Right forelimb (tissue), 1 donor: ENCODE measurements at regions not wholly inside any gene's neighbourhood (a gene's known extent, or its start where the extent isn't known, plus 50 kb on each side); places are given as distances from the start of the nearest gene placed in this dataset.
"Not testable (repeated sequence)": the region's sequence is repeated elsewhere in the genome, so short reads cannot be mapped to it uniquely, and the experiment has no call there.

Experiments used
- DNase-seq: peaks from one replicate; pipeline ENCODE4 v3.0.0-alpha.2; 2018

GRCh38 chr18:4753151-4753550 lies 298.0 kb upstream of the DLGAP1 start:
- not testable (repeated sequence) for DNase-seq

- DNase-seq = no peak
These were observed 296.4 kb upstream of the DLGAP1 start for GRCh38 chr18:4751523-4751922.

GRCh38 chr18:4750393-4751346 lies 295.6 kb upstream of the DLGAP1 start:
- DNase-seq = no peak

- no peak for DNase-seq
These were observed 293.9 kb upstream of the DLGAP1 start for GRCh38 chr18:4748975-4749374.

GRCh38 chr18:4734903-4735302 lies 279.8 kb upstream of the DLGAP1 start:
- DNase-seq = no peak

GRCh38 chr18:4734021-4734420 lies 278.9 kb upstream of the DLGAP1 start:
- no peak for DNase-seq

GRCh38 chr18:4721545-4721944 lies 266.4 kb upstream of the DLGAP1 start:
- no peak for DNase-seq

DNA sequence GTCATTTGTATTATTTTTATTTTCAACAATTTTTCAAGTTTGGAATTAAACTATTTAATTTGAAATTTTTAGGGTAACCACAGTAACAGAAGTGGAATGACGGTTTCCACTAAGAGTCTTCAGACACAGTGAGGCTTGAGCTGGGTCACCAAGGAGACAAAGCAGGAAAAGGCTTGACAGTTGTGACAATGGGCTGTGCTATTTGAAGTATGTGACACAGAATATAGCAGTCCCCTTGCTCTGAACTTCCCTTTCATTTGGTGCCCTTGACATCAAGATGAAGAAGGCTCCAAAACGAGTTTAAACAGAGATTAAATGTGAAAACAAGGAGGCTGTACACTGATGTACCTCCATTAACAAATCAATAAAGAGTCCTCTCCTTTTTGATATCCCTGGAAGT lies 265.4 kb upstream of the DLGAP1 start:
- DNase-seq = no peak

DNA sequence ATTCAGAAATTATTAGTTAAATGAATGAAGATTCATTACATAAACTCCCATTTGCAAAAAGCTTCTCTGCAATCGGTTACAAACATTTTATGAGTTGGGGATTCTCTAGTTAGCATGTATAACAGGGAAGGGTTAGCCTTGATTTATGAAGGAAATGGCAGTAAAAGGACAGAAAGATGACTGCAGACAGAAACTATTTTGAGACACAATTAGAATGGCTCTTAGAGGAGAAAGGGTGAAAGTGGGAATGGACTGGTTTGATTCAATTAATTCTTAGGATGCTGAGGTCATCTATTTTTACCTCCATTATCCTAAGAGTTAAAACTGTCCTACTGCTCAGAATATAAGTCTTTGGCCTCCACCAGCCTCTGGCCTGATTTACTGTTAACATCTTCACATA lies 250.8 kb upstream of the DLGAP1 start:
- no peak for DNase-seq

DNA sequence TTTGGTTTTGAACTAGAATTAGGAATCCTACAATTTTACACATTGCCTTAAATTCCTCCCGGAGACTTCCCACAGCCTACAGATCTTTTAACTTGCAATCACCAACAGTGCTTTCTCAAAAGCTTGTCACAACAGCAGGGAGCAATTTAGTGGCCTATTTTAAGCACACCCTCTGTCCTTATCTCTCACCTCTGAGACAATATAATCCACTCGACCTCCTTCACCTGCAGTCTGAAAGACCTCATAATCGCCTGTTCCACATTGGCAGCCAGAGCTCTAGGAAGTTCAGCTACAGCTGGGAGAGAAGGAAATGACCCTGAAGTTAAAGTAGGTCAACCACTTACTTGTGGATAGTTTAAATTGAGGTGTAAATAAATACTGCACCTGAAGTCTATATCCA lies 249.7 kb upstream of the DLGAP1 start:
- DNase-seq = no peak

DNA sequence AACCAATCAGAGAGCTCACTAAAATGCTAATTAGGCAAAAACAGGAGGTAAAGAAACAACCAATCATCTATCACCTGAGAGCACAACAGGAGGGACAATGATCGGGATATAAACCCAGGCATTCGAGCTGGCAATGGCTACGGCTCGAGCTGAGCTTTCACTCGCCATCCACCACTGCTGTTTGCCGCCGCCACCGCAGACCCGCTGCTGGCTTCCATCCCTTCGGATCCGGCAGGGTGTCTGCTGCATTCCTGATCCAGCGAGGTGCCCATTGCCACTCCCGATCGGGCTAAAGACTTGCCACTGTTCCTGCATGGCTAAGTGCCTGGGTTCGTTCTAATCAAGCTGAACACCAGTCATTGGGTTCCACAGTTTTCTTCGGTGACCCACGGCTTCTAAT lies 236.7 kb upstream of the DLGAP1 start:
- no peak for DNase-seq

- not testable (repeated sequence) for DNase-seq
These were observed 223.6 kb upstream of the DLGAP1 start for GRCh38 chr18:4678685-4679084.

GRCh38 chr18:4677006-4677405 lies 221.9 kb upstream of the DLGAP1 start:
- DNase-seq = no peak

GRCh38 chr18:4672162-4672561 lies 217.1 kb upstream of the DLGAP1 start:
- DNase-seq = no peak

- DNase-seq = no peak
These were observed 203.7 kb upstream of the DLGAP1 start for GRCh38 chr18:4658804-4659203.

DNA sequence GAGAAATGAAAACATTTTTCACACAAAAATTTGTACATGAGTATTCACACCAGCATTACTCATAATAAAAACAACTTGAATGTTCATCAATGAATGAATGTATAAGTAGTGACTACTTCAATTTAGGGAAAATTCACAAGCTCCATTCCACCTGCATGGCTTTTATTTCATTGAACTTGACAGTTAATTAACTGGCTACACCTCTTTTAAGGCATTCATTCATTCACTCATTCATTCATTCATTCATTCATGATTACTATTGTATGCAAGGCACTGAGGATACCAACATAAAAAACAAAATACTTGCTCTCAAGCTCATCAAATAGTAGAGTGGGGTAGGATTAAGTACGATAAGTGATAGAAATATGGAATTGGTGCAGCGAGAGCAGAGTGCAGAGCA lies 198.3 kb upstream of the DLGAP1 start:
- DNase-seq = no peak

DNA sequence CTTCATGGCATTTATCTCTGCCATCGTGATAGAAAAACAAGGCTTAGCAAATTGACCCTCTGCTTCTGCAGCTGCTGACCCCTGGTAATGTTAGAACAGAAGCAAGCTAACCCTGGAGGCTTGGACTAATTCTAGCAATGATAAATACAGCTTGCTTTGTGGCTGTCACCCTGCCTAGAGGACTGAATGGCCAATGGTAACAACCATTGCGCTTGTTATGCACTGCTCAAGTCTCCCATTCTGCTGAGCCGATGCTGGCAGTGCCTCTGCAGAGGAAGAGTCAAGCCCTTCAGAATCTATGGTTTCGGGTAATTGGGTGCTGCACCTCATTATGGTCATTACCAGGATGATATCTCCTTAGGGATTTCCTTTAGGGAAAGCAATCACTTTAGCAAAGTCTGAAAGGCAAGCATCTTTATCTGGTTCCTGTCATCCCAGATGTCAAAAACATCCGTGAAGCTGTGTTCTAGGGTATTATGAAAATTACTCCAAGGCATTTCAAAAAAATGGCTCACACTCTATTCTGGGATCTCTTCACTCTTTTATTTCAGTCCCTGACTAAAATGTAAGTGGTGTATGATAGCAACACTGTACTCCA lies 186.8 kb upstream of the DLGAP1 start:
- DNase-seq = no peak

DNA sequence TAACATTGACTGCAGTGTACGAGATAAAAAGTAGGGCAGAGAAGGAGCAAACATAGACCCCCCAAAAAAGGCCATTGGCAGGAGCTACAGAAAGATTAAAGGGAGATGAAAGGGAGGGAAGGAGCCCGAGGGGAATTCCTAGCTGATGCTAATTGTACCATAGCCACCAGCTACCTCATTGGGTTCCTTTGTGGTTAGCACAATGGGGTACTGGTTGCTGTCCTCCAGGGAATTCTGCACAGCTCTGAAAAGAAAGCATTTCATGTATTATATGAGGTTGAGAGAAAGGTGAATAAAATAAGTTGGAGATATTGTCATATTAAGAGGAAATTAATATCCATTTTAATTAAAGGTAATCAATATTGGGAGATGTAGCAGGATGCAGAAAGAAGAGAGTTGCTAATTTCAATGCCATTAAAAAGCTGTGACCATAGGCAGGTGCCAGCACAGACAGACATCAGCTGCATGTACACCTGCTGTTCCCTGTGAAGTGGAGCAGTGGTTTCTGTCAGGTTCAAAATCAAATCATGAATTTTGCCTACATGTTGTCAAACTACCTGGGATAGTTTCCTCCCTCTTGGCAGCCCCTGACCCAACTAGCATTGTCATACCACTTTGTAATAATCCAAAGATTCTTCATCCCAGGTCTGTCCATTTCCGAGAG lies 185.4 kb upstream of the DLGAP1 start:
- DNase-seq = no peak

- no peak for DNase-seq
These were observed 184.7 kb upstream of the DLGAP1 start for GRCh38 chr18:4639628-4640310.

DNA sequence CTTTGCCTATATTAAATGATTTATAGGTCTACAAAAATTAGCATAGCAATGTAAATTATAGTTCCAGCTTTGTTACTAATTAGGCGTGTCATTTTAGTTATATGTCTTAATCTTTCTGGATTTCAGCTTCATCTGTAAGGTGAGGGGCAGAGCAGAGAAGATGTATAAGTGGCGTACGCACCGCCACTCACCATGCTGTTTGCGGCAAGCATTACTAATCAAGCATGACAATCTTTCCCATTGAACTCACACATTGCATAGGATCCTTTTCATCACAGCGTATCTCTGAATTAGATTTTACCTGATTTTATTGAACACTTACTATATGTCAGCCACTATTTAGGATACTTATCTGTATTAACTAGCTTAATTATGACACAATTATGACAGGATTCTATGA lies 183.6 kb upstream of the DLGAP1 start:
- DNase-seq = no peak

DNA sequence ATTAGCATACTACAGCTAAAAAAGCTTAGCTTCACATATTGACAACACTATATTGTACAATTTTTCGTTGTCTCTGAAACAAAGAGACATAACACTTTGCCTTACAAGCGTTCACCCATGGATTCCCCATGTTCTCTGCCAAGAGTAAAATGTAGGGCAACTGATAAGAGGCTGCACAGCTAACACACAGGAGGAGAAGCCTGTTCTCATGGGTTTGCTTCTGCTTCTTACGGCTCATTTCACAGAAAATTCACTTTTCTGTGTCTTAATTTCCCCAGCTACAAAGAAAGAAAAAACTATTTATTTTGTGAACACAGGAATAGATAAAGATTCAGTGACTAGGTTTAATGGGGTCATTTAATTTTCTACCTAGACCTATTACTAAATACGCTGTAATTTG lies 182.8 kb upstream of the DLGAP1 start:
- DNase-seq = no peak

DNA sequence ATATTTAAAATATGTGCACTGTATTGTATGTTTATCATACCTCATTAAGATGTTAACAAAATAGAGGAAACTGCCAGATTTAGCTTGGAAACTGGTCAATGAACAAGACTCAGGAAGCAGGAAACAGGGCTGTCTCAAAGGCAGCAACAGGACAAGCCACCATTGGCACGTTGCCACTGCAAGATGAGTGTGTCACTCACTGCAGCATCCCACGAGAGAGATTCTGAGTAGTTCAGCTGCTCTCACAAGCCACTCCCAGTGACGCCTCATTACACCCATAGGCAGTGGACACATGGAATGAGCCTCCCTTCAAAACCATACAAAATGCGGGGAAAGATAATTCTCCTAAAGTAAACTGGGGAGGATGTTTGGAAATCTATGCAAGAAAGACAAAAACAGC lies 181.9 kb upstream of the DLGAP1 start:
- DNase-seq = no peak

GRCh38 chr18:4631239-4631638 lies 176.1 kb upstream of the DLGAP1 start:
- no peak for DNase-seq
